Spleen (tissue), 11 donors: ENCODE measurements at regions not wholly inside any gene's neighbourhood (a gene's known extent, or its start where the extent isn't known, plus 50 kb on each side); places are given as distances from the start of the nearest gene placed in this dataset.

Source experiments
- DNase-seq: peaks from one replicate; pipeline ENCODE4 v3.0.0-alpha.2; 2020
- H3K27ac ChIP-seq, 8 donors: fragments of 200-600 bp; sonication (generic) in 7 of 8; 1 replicate in 4 of 8; 2 replicates in 4 of 8; pipeline versions ENCODE4 v1.5.0 to v1.8.0; 2016 to 2021; ENCODE audit warnings: inconsistent platforms in 4 of 8, mild to moderate bottlenecking in 4 of 8, moderate library complexity in 1 of 8
- H3K27me3 ChIP-seq, 7 donors: fragments of 200-600 bp; sonication (generic) in 6 of 7; replicated peaks in 1 of 7; 1 replicate in 4 of 7; 2 replicates in 3 of 7; pipeline versions ENCODE4 v1.5.0 to v1.8.0; 2016 to 2021; ENCODE audit warnings: inconsistent platforms in 3 of 7, mild to moderate bottlenecking in 1 of 7
- H3K36me3 ChIP-seq, 6 donors: fragments of 200-600 bp; sonication (generic) in 5 of 6; 1 replicate in 4 of 6; 2 replicates in 2 of 6; pipeline versions ENCODE4 v1.5.0 to v1.8.0; 2016 to 2021; ENCODE audit warnings: inconsistent platforms in 2 of 6
- H3K4me1 ChIP-seq, 6 donors: fragments of 200-600 bp; sonication (generic) in 5 of 6; 1 replicate in 3 of 6; 2 replicates in 3 of 6; pipeline versions ENCODE4 v1.5.0 to v1.8.0; 2016 to 2021; ENCODE audit warnings: inconsistent platforms in 3 of 6
- H3K4me3 ChIP-seq, 8 donors: fragments of 200-600 bp; sonication (generic) in 7 of 8; 1 replicate in 4 of 8; 2 replicates in 4 of 8; pipeline versions ENCODE4 v1.5.0 to v1.8.0; 2016 to 2021; ENCODE audit warnings: inconsistent platforms in 4 of 8, mild to moderate bottlenecking in 4 of 8, moderate library complexity in 2 of 8
- H3K9me3 ChIP-seq, 8 donors: fragments of 200-600 bp; sonication (generic) in 7 of 8; 1 replicate in 4 of 8; 2 replicates in 4 of 8; pipeline versions ENCODE4 v1.5.0 to v1.8.0; 2016 to 2021; ENCODE audit warnings: inconsistent platforms in 4 of 8
- POLR2A ChIP-seq, 3 donors: fragments of 450-650 bp; IDR thresholded peaks; one replicate each; pipeline ENCODE4 v1.5.1; 2017; ENCODE audit warnings: antibody characterized with exemption in 3 of 3, mild to moderate bottlenecking in 1 of 3
- POLR2AphosphoS5 ChIP-seq, 3 donors: sonication (generic); formaldehyde crosslinking; IDR thresholded peaks; one replicate each; pipeline ENCODE4 v1.5.1; 2017; ENCODE audit warnings: antibody characterized with exemption in 3 of 3
- WGBS, 5 donors: extraction: QIAGEN DNeasy Blood & Tissue Kit in 3 of 5; methylation state at CpG; one replicate each; pipeline versions ENCODE4 v1.1.5 to v1.1.7; 2013 to 2018; 5-methylcytosine and 5-hydroxymethylcytosine counted together
- intact Hi-C: fragments of 100-400 bp; cut with DNase I; formaldehyde crosslinking; loops from one replicate; pipeline ENCODE4 v1.15.0; 2023; ENCODE audit warnings: low total_unique reads
- TF ChIP-seq, protein P1 (sequence below), 11 experiments: fragments of 200-600 bp in 7 of 11; fragments of 450-650 bp in 4 of 11; sonication (generic) in 4 of 11; IDR thresholded peaks in 8 of 11; conservative IDR thresholded peaks in 3 of 11; 1 replicate in 7 of 11; 2 replicates in 4 of 11; pipeline versions ENCODE4 v1.4.0 to v1.8.0; 2016 to 2021; ENCODE audit warnings: antibody characterized with exemption in 11 of 11, inconsistent platforms in 4 of 11, mild to moderate bottlenecking in 1 of 11
- donor health status: healthy with polysubstance abuse.
- donor health status: DM: no; HTN: no; CAD: no; lungs with moderate emphysema.
- donor health status: DM: no; HTN: no; CAD: no.
- donor health status: Bipolar disorder and iron deficiency.
- donor health status: healthy.
- donor health status: DM: no; HTN: no; CAD: no.
- donor health status: DM: yes; HTN: yes; CAD: no.

DNA sequence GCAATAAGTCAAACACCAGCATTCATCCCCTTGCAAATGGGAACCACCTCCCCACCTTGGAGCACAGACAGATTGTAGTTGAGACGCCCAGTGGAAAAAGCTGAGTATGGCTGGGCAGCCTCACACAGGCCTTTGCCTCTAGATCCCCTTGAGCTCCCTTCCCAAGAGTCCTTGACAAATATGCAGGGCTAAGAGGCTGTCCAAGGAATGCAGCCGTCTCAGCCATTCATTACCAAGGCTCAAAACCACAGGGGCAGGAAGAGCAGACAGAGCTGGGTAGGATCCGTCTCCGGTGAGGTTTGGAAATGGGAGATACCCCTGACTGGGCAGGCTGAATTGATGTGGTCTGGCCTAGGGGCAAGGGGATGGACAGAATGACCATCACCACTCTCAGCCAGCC is 557.1 kb downstream of the TNS1 start:
- no peak overlapping the region for H3K27ac ChIP-seq
- intact Hi-C loops, result no loop called here
- no peak for DNase-seq

DNA sequence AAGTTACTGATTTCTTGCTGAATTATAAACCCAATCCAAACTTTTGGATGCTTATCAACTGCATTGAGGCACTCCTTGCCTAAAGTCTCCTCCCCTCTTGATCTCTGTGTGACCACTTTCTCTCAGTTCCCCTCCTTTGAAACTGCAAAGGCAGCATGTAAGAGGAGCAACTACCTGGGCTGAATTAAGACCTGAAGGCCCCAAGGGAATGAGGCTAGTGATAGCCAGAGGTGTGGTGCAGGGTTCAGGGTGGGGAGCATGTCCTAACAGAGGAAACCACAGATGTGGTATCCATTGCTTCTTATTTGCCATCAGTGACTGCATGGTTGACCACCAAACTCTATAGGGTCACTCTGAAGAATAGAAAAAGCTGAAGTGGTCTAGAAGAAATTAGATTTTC is 557.9 kb downstream of the TNS1 start:
- H3K27ac ChIP-seq, result no peak overlapping the region
- H3K4me1 ChIP-seq, result peaks cover 0 to 4% (median 0%) of the 10 kb centered on the region in 6 donors
- intact Hi-C loops, result no loop called here
- H3K9me3 ChIP-seq, result no peaks in the 10 kb centered on the region
- H3K36me3 ChIP-seq, result no peaks in the 10 kb centered on the region
- H3K4me3 ChIP-seq, result no peak overlapping the region
- no peak for DNase-seq
- no peaks in the 10 kb centered on the region for H3K27me3 ChIP-seq
- no peak for TF ChIP-seq POLR2AphosphoS5 (IDR thresholded peaks at IDR 0.05)
- no peak for TF ChIP-seq POLR2A (IDR thresholded peaks at IDR 0.05)
- TF ChIP-seq, protein P1, sequence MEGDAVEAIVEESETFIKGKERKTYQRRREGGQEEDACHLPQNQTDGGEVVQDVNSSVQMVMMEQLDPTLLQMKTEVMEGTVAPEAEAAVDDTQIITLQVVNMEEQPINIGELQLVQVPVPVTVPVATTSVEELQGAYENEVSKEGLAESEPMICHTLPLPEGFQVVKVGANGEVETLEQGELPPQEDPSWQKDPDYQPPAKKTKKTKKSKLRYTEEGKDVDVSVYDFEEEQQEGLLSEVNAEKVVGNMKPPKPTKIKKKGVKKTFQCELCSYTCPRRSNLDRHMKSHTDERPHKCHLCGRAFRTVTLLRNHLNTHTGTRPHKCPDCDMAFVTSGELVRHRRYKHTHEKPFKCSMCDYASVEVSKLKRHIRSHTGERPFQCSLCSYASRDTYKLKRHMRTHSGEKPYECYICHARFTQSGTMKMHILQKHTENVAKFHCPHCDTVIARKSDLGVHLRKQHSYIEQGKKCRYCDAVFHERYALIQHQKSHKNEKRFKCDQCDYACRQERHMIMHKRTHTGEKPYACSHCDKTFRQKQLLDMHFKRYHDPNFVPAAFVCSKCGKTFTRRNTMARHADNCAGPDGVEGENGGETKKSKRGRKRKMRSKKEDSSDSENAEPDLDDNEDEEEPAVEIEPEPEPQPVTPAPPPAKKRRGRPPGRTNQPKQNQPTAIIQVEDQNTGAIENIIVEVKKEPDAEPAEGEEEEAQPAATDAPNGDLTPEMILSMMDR (IDR thresholded peaks at IDR 0.05 in 8 of 11, conservative IDR thresholded peaks at IDR 0.05 in 3 of 11), result no peak

More for the DNA sequence above, 557.1 kb downstream of the TNS1 start:
- no peaks in the 10 kb centered on the region for H3K36me3 ChIP-seq
- 69 to 87% (median 82%) methylated on average over 4 of the region's 4 CpGs for WGBS, 5 donors
- H3K9me3 ChIP-seq, result no peaks in the 10 kb centered on the region
- no peaks in the 10 kb centered on the region for H3K27me3 ChIP-seq
- no peaks in the 10 kb centered on the region for H3K4me1 ChIP-seq
- TF ChIP-seq, protein P1 (IDR thresholded peaks at IDR 0.05 in 8 of 11, conservative IDR thresholded peaks at IDR 0.05 in 3 of 11), result no peak
- TF ChIP-seq POLR2A (IDR thresholded peaks at IDR 0.05), result no peak
- no peak for TF ChIP-seq POLR2AphosphoS5 (IDR thresholded peaks at IDR 0.05)
- H3K4me3 ChIP-seq, result no peak overlapping the region

DNA sequence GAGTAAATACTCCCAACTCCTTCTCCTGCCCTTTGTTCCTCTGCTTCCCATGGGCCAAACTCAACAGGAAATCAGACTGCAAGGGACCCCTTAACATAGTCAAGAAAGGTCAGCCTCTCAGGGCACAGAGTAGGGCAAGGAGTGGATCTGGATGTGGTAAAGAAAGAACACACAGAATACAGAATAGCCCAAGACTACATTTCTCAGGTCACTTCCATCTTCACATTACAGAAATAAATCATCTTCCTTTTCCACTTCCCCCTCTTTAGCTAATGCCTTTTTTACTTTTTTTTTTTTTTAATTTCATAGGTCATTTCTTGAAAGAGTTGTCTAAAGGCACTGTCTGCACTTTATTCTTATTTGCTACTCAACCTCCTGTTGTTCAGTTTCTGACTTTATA is 558.3 kb downstream of the TNS1 start:
- Histone ChIP-seq H3K9me3 (no peaks in the 10 kb centered on the region), H3K27me3 (no peaks in the 10 kb centered on the region), H3K4me3 (no peak overlapping the region), H3K36me3 (no peaks in the 10 kb centered on the region), H3K27ac (no peak overlapping the region), H3K4me1 (peaks cover 0 to 6% (median 0%) of the 10 kb centered on the region in 6 donors)
- no peak for DNase-seq
- intact Hi-C loops, result no loop called here
- TF ChIP-seq, protein P1 (IDR thresholded peaks at IDR 0.05 in 8 of 11, conservative IDR thresholded peaks at IDR 0.05 in 3 of 11), result no peak
- no peak for TF ChIP-seq POLR2AphosphoS5 (IDR thresholded peaks at IDR 0.05)
- no peak for TF ChIP-seq POLR2A (IDR thresholded peaks at IDR 0.05)

DNA sequence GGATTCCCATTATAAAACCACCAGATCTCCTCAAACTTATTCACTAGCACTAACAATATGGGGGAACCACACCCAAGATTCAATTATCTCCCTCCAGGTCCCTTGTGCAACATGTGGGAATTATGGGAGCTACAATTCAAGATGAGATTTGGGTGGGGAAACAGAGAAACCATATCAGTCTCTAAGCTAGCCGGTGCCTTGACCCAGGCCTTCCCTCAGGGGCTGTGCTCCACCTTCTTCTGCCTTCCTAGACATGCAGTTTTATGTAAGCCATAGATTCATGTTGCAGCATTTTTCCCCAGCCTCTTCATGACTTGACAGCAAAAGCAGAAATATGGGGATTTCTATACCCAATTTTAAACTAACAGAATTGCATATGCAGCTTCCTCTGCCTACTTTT is 559.2 kb downstream of the TNS1 start:
- WGBS, 5 donors, result 85 to 100% (median 94%) methylated on average over 1 of the region's 1 CpG
- TF ChIP-seq POLR2AphosphoS5 (IDR thresholded peaks at IDR 0.05), result no peak
- TF ChIP-seq POLR2A (IDR thresholded peaks at IDR 0.05), result no peak
- TF ChIP-seq, protein P1 (IDR thresholded peaks at IDR 0.05 in 8 of 11, conservative IDR thresholded peaks at IDR 0.05 in 3 of 11), result no peak
- intact Hi-C loops, result no loop called here
- no peak overlapping the region for H3K27ac ChIP-seq
- no peaks in the 10 kb centered on the region for H3K27me3 ChIP-seq
- H3K4me1 ChIP-seq, result peaks cover 0 to 6% (median 0%) of the 10 kb centered on the region in 6 donors
- no peak overlapping the region for H3K4me3 ChIP-seq
- no peak for DNase-seq
- H3K9me3 ChIP-seq, result no peaks in the 10 kb centered on the region
- H3K36me3 ChIP-seq, result no peaks in the 10 kb centered on the region
